ENCODE measurements at regions not wholly inside any gene's neighbourhood (a gene's known extent, or its start where the extent isn't known, plus 50 kb on each side); places are given as distances from the start of the nearest gene placed in this dataset.

DNA sequence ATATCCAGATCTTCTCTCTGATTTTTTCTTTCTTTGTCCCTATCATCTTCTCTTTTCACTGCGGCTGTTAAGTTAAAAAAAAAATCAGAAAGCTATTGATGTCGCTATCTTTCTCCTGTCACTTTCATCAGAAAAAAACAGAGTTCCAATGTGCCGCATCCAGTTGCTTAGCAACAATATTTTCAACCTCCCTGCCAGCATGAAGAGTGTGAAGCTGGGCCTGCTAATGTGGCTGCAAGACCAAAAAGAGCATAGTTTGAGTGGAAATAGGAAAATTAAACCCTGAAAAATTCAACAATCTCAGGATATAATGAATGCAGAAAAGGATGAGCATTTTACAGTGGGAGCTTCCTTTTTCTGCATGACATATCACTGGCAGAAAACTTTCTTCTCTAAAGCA, 1025.4 kb upstream of the LRFN5 start:
- Histone ChIP-seq H3K79me2 (ENCODE audit: low read length) (no peaks in the 10 kb centered on the region), H3K27me3 (ENCODE audit: low read length) (peaks cover 9% of the 10 kb centered on the region; the same call in 1 of the 2 replicates), H3K4me3 (ENCODE audit: low read length) (no peak overlapping the region), H3K36me3 (ENCODE audit: low read depth, low read length) (no peaks in the 10 kb centered on the region), H3K9me3 (ENCODE audit: low read length) (no peaks in the 10 kb centered on the region), H4K20me1 (ENCODE audit: low read length) (no peaks in the 10 kb centered on the region), H3K27ac (ENCODE audit: low read length) (no peak overlapping the region), H3K9me2 (replicated peaks; ENCODE audit: low read length) (no peaks in the 10 kb centered on the region), H3K4me1 (ENCODE audit: insufficient read depth, low read length) (no peaks in the 10 kb centered on the region), H3K9ac (ENCODE audit: low read length) (no peak overlapping the region), H3F3A (ENCODE audit: low read length, unreplicated experiment) (no peaks in the 10 kb centered on the region), H2AFZ (ENCODE audit: low read length) (no peak overlapping the region), H3K4me2 (ENCODE audit: low read length) (no peak overlapping the region)
- CTCF ChIA-PET: no interaction called here
- intact Hi-C loops (cut with micrococcal nuclease): no loop called here
- POLR2A ChIA-PET (ENCODE audit: unreplicated experiment): no interaction called here
- BruUV-seq (replicated peaks): no TSS peak
- ATAC-seq: no peak
- TF ChIP-seq, protein P1, sequence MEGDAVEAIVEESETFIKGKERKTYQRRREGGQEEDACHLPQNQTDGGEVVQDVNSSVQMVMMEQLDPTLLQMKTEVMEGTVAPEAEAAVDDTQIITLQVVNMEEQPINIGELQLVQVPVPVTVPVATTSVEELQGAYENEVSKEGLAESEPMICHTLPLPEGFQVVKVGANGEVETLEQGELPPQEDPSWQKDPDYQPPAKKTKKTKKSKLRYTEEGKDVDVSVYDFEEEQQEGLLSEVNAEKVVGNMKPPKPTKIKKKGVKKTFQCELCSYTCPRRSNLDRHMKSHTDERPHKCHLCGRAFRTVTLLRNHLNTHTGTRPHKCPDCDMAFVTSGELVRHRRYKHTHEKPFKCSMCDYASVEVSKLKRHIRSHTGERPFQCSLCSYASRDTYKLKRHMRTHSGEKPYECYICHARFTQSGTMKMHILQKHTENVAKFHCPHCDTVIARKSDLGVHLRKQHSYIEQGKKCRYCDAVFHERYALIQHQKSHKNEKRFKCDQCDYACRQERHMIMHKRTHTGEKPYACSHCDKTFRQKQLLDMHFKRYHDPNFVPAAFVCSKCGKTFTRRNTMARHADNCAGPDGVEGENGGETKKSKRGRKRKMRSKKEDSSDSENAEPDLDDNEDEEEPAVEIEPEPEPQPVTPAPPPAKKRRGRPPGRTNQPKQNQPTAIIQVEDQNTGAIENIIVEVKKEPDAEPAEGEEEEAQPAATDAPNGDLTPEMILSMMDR (conservative IDR thresholded peaks at IDR 0.05; ENCODE audit: low read depth, low read length): no peak
- TF ChIP-seq EZH2 (IDR thresholded peaks at IDR 0.05; ENCODE audit: low read length, unreplicated experiment) (no peak), EZH2phosphoT487 (IDR thresholded peaks at IDR 0.05; ENCODE audit: borderline replicate concordance, low read length) (no peak)
- DNase-seq: no peak

DNA sequence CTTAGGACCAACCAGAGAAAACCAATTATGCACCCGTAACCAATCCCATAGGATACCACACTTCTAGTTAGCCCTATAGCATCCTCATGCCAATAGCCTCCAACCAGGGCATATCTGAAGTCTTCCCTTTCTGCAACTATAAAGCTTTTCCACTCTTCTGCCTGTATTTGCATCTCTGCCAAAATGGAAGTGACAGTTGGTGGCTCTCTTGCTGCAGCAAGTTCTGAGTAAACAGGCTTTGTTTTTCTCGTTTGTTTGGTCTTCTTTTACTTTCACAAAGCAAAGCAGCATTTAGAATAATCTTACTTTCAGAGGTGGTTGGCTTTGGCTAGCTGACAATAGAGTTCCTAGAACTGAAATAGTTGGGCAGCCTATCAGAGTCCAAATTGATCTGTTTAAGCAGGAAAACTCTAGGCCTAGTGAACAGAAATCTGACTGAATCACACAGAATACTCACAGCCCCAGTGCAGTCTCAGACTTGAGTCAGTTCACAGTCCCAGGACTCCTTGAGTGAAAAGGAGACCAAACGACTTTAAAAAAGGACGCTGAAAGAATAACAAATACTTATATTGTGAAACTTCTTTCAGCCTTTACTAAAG, 1029.7 kb upstream of the LRFN5 start:
- Histone ChIP-seq H4K20me1 (ENCODE audit: low read length) (no peaks in the 10 kb centered on the region), H3K36me3 (ENCODE audit: low read depth, low read length) (no peaks in the 10 kb centered on the region), H3K9me2 (replicated peaks; ENCODE audit: low read length) (no peaks in the 10 kb centered on the region), H3K4me1 (ENCODE audit: insufficient read depth, low read length) (no peaks in the 10 kb centered on the region), H3K79me2 (ENCODE audit: low read length) (no peaks in the 10 kb centered on the region), H3F3A (ENCODE audit: low read length, unreplicated experiment) (no peaks in the 10 kb centered on the region), H3K9ac (ENCODE audit: low read length) (no peak overlapping the region), H3K4me3 (ENCODE audit: low read length) (no peak overlapping the region), H3K27ac (ENCODE audit: low read length) (no peak overlapping the region), H3K27me3 (ENCODE audit: low read length) (peaks cover 9% of the 10 kb centered on the region; the same call in 1 of the 2 replicates), H3K4me2 (ENCODE audit: low read length) (no peak overlapping the region), H2AFZ (ENCODE audit: low read length) (no peak overlapping the region), H3K9me3 (ENCODE audit: low read length) (no peaks in the 10 kb centered on the region)
- DNase-seq (no peak), ATAC-seq (no peak)
- POLR2A ChIA-PET (ENCODE audit: unreplicated experiment): no interaction called here
- intact Hi-C loops (cut with micrococcal nuclease): no loop called here
- TF ChIP-seq EZH2 (IDR thresholded peaks at IDR 0.05; ENCODE audit: low read length, unreplicated experiment) (no peak), EZH2phosphoT487 (IDR thresholded peaks at IDR 0.05; ENCODE audit: borderline replicate concordance, low read length) (no peak)
- TF ChIP-seq, protein P1 (conservative IDR thresholded peaks at IDR 0.05; ENCODE audit: low read depth, low read length): no peak
- CTCF ChIA-PET: no interaction called here
- BruUV-seq (replicated peaks): no TSS peak

DNA sequence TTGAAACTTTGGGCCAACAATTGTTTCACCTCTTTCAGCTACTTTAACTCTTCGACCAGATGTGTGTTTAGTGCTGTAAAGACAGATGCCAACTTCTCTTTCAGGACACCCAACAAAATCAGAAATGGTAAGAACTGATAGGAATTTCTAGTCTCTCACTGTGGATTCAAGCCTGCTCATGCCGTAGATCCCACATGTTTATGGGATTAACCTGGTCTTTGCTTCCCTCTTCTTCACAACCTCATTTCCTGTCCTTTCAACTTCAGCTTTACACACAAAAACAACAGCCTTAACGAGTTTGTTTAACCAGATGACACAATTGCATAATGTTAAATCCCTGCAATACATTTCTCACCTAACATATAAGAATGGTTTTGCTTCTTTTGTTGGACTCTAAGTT, 1031.9 kb upstream of the LRFN5 start:
- no peak for TF ChIP-seq EZH2 (IDR thresholded peaks at IDR 0.05; ENCODE audit: low read length, unreplicated experiment)
- TF ChIP-seq, protein P1 (conservative IDR thresholded peaks at IDR 0.05; ENCODE audit: low read depth, low read length): no peak
- no peak for TF ChIP-seq EZH2phosphoT487 (IDR thresholded peaks at IDR 0.05; ENCODE audit: borderline replicate concordance, low read length)
- H3K9me3 ChIP-seq (ENCODE audit: low read length): no peaks in the 10 kb centered on the region
- DNase-seq (no peak), ATAC-seq (no peak)
- no peak overlapping the region for H3K9ac ChIP-seq (ENCODE audit: low read length)
- ChIA-PET CTCF (no interaction called here), POLR2A (ENCODE audit: unreplicated experiment) (no interaction called here)
- no peak overlapping the region for H3K4me2 ChIP-seq (ENCODE audit: low read length)
- H3K27me3 ChIP-seq (ENCODE audit: low read length): peaks cover 7% of the 10 kb centered on the region; the same call in 1 of the 2 replicates
- no peak overlapping the region for H3K27ac ChIP-seq (ENCODE audit: low read length)
- H3K4me1 ChIP-seq (ENCODE audit: insufficient read depth, low read length): no peaks in the 10 kb centered on the region
- H4K20me1 ChIP-seq (ENCODE audit: low read length): no peaks in the 10 kb centered on the region
- H3K4me3 ChIP-seq (ENCODE audit: low read length): no peak overlapping the region
- no peaks in the 10 kb centered on the region for H3K36me3 ChIP-seq (ENCODE audit: low read depth, low read length)
- no peaks in the 10 kb centered on the region for H3K9me2 ChIP-seq (replicated peaks; ENCODE audit: low read length)
- no TSS peak for BruUV-seq (replicated peaks)
- no peaks in the 10 kb centered on the region for H3K79me2 ChIP-seq (ENCODE audit: low read length)
- intact Hi-C loops (cut with micrococcal nuclease): no loop called here
- H2AFZ ChIP-seq (ENCODE audit: low read length): 0 out of 2 replicates have a peak overlapping the region, but pooled peaks have one; percentile 6
- H3F3A ChIP-seq (ENCODE audit: low read length, unreplicated experiment): no peaks in the 10 kb centered on the region
